GM12873 (cell line): ENCODE measurements at regions not wholly inside any gene's neighbourhood (a gene's known extent, or its start where the extent isn't known, plus 50 kb on each side); places are given as distances from the start of the nearest gene placed in this dataset.

Source experiments
- TF ChIP-seq, protein P1 (sequence below): IDR thresholded peaks from 2 replicates; pipeline ENCODE4 v1.5.1; 2012; ENCODE audit warnings: low read depth, mild to moderate bottlenecking, moderate library complexity, low read length, control low read depth; ENCODE audit not compliant: insufficient read depth; ENCODE audit errors: missing control alignments

DNA sequence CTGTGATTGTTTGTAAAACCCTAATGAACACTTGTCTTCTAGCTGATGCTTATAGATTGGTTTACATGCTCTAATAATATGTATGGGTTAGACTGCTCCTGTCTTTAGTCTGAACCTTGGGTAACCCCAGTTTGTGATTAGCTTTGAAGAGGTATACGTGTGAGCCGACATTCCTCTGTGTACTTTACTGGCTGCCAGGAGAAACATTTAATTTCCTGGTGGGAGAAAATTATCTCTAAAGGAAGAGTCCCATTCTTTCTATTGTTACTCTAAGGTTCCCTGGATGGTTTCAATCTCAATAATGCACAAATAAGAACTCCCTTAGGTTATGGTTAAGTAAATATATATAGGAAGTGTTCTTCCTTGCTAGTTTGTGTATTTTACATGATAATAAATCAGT lies 143.6 kb upstream of the ZSWIM2 start:
- TF ChIP-seq, protein P1, sequence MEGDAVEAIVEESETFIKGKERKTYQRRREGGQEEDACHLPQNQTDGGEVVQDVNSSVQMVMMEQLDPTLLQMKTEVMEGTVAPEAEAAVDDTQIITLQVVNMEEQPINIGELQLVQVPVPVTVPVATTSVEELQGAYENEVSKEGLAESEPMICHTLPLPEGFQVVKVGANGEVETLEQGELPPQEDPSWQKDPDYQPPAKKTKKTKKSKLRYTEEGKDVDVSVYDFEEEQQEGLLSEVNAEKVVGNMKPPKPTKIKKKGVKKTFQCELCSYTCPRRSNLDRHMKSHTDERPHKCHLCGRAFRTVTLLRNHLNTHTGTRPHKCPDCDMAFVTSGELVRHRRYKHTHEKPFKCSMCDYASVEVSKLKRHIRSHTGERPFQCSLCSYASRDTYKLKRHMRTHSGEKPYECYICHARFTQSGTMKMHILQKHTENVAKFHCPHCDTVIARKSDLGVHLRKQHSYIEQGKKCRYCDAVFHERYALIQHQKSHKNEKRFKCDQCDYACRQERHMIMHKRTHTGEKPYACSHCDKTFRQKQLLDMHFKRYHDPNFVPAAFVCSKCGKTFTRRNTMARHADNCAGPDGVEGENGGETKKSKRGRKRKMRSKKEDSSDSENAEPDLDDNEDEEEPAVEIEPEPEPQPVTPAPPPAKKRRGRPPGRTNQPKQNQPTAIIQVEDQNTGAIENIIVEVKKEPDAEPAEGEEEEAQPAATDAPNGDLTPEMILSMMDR = no peak

DNA sequence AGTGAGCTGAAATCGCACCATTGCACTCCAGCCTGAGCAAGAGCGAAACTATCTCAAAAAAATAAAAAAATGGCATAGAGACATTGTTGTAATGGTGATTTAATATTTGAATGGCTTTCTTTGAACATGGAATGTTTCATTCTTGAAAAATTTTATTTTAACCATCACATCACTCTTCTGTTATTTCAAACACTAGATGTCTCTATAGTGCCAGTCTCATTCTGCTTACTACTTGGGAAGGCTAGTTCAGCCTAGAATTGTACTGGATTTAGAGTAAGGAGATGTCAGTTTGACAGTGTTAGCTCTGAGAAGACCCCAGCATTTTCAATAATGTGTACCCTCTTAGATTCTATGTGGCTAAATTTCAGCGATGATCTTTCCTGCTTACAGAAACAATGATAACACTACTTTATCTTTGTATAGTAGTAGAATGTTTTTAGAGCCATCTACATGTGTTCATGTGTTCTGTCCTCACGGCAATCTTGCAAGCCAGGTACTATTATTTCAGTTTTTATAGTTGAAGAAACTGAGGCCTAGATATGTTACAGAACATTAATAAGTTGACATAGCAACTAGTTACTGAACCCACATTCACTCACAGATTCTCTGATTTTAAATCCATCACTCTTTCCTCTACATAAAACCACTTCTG lies 142.9 kb upstream of the ZSWIM2 start:
- TF ChIP-seq, protein P1 = no peak

- TF ChIP-seq, protein P1 = no peak
These were observed 136.0 kb upstream of the ZSWIM2 start for GRCh38 chr2:186984966-186985365.

DNA sequence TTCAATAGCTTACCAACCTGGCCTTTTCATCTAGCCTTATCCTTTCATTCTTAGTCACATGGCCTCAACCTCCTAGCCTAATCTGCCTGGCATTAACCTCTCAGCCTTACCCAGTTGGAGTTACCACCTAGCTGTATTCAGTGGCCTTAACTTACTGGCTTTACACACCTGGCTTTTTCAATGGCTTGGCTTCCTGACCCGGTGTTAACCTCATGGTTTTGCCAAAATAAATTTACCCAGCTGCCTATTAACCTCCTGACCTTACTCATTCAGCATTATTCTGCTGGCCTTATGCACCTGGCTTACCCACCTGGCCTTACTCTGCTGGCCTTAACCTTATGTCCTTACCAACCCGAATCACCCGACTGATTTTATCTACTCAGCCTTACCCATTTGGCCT lies 135.5 kb upstream of the ZSWIM2 start:
- TF ChIP-seq, protein P1 = no peak

GRCh38 chr2:186980787-186981550 lies 132.0 kb upstream of the ZSWIM2 start:
- TF ChIP-seq, protein P1 = no peak

DNA sequence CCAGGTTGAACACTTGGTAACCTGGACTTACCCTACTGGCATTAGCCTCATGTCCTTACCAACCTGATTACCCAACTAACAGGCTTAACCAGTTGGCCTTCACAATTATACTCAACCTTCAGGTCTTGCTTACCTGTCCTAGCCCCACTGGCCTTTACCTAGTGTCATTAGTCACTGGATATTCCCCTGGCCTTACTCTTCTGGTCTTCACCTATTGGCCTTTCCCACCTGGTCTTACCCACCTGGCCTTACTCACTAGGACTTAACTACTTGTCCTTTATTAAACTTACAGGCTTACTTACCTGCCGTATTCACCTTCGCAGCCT lies 131.1 kb upstream of the ZSWIM2 start:
- TF ChIP-seq, protein P1 = no peak

DNA sequence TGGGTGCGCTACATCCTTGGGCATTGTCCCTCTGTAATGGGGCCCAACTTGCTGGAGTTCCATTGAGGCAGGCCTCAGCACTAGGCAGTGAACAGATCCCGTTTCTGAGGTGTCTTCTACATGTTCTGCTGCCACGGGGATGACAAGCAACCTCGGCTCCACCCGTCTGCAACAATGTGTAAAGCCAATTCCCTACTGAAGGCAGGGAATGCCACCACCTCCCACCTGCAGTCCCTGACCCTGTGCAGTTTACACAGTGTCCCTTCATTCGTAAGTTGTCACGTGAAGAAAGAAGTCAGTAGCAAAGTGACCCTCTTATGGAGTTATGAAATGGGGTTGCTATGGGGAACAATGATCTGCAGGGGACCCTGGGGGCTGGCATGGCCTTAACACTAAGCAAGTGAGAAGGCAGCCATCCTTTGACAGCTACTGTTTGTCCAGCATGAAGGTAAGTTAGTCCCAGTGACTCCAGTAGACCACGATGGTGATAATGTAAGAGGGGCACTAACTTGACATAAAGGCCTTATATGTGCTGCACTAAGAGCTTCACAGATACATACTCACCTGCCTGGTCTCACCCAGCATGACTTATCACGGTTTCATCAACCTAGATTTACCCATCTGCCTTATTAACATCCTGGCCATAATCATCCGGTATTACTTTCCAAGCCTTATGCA lies 130.6 kb upstream of the ZSWIM2 start:
- TF ChIP-seq, protein P1 = no peak
